T-helper 1 cell treated with Interleukin-12 subunit alpha and Interleukin-12 subunit beta and Interleukin-4 antibody, amounts not matched to agents 30 μg/mL and 1 μg/mL, for 36 hours (primary cell): ENCODE measurements at regions not wholly inside any gene's neighbourhood (a gene's known extent, or its start where the extent isn't known, plus 50 kb on each side); places are given as distances from the start of the nearest gene placed in this dataset.

Source experiments
- H3K27ac Mint-ChIP-seq: one replicate; pipeline ENCODE4 v1.8.0; 2021; ENCODE audit warnings: mild to moderate bottlenecking, mixed read lengths
- H3K27me3 Mint-ChIP-seq: one replicate; pipeline ENCODE4 v1.8.0; 2021; ENCODE audit warnings: low read depth, mixed read lengths
- H3K36me3 Mint-ChIP-seq: one replicate; pipeline ENCODE4 v1.8.0; 2021; ENCODE audit warnings: low read depth, mixed read lengths
- H3K4me1 Mint-ChIP-seq: one replicate; pipeline ENCODE4 v1.8.0; 2021; ENCODE audit warnings: low read depth, mixed read lengths
- H3K4me3 Mint-ChIP-seq: one replicate; pipeline ENCODE4 v1.8.0; 2021; ENCODE audit warnings: mild to moderate bottlenecking, moderate library complexity, mixed read lengths
- H3K9me3 Mint-ChIP-seq: one replicate; pipeline ENCODE4 v1.8.0; 2021; ENCODE audit warnings: mixed read lengths

- H3K4me3 Mint-ChIP-seq: no peak overlapping the region
- no peaks in the 10 kb centered on the region for H3K9me3 Mint-ChIP-seq
- H3K27me3 Mint-ChIP-seq: no peaks in the 10 kb centered on the region
- H3K27ac Mint-ChIP-seq: no peak overlapping the region
- H3K36me3 Mint-ChIP-seq: no peaks in the 10 kb centered on the region
- peaks cover 2% of the 10 kb centered on the region for H3K4me1 Mint-ChIP-seq
Measured at GRCh38 chr5:114989512-114989911, 180.2 kb downstream of the TRIM36 start.

- no peaks in the 10 kb centered on the region for H3K27me3 Mint-ChIP-seq
- no peaks in the 10 kb centered on the region for H3K9me3 Mint-ChIP-seq
- no peak overlapping the region for H3K4me3 Mint-ChIP-seq
- H3K36me3 Mint-ChIP-seq: no peaks in the 10 kb centered on the region
- H3K27ac Mint-ChIP-seq: no peak overlapping the region
- H3K4me1 Mint-ChIP-seq: peaks cover 2% of the 10 kb centered on the region
Measured at GRCh38 chr5:114988096-114988495, 181.6 kb downstream of the TRIM36 start.

GRCh38 chr5:114984796-114985195 is 184.9 kb downstream of the TRIM36 start:
- no peaks in the 10 kb centered on the region for H3K27me3 Mint-ChIP-seq
- H3K4me3 Mint-ChIP-seq: no peak overlapping the region
- H3K4me1 Mint-ChIP-seq: peaks cover 2% of the 10 kb centered on the region
- no peaks in the 10 kb centered on the region for H3K9me3 Mint-ChIP-seq
- no peak overlapping the region for H3K27ac Mint-ChIP-seq
- H3K36me3 Mint-ChIP-seq: no peaks in the 10 kb centered on the region

- H3K36me3 Mint-ChIP-seq: no peaks in the 10 kb centered on the region
- H3K9me3 Mint-ChIP-seq: no peaks in the 10 kb centered on the region
- peaks cover 2% of the 10 kb centered on the region for H3K4me1 Mint-ChIP-seq
- no peak overlapping the region for H3K4me3 Mint-ChIP-seq
- H3K27me3 Mint-ChIP-seq: no peaks in the 10 kb centered on the region
- H3K27ac Mint-ChIP-seq: no peak overlapping the region
Measured at GRCh38 chr5:114981111-114981510, 188.6 kb downstream of the TRIM36 start.

GRCh38 chr5:114977979-114978573 is 191.6 kb downstream of the TRIM36 start:
- H3K4me1 Mint-ChIP-seq: no peaks in the 10 kb centered on the region
- no peak overlapping the region for H3K27ac Mint-ChIP-seq
- no peaks in the 10 kb centered on the region for H3K27me3 Mint-ChIP-seq
- no peak overlapping the region for H3K4me3 Mint-ChIP-seq
- H3K9me3 Mint-ChIP-seq: no peaks in the 10 kb centered on the region
- no peaks in the 10 kb centered on the region for H3K36me3 Mint-ChIP-seq

- H3K4me1 Mint-ChIP-seq: no peaks in the 10 kb centered on the region
- H3K4me3 Mint-ChIP-seq: no peak overlapping the region
- no peaks in the 10 kb centered on the region for H3K36me3 Mint-ChIP-seq
- H3K9me3 Mint-ChIP-seq: peaks cover 5% of the 10 kb centered on the region
- H3K27me3 Mint-ChIP-seq: no peaks in the 10 kb centered on the region
- no peak overlapping the region for H3K27ac Mint-ChIP-seq
Measured at GRCh38 chr5:114969482-114969881, 200.2 kb downstream of the TRIM36 start.

- H3K27ac Mint-ChIP-seq: no peak overlapping the region
- H3K4me1 Mint-ChIP-seq: no peaks in the 10 kb centered on the region
Measured at GRCh38 chr5:114957384-114957783, 212.3 kb downstream of the TRIM36 start.

GRCh38 chr5:114953565-114953964 is 216.1 kb downstream of the TRIM36 start:
- H3K9me3 Mint-ChIP-seq: no peaks in the 10 kb centered on the region
- no peak overlapping the region for H3K27ac Mint-ChIP-seq
- H3K36me3 Mint-ChIP-seq: no peaks in the 10 kb centered on the region
- H3K27me3 Mint-ChIP-seq: no peaks in the 10 kb centered on the region
- H3K4me3 Mint-ChIP-seq: no peak overlapping the region
- H3K4me1 Mint-ChIP-seq: no peaks in the 10 kb centered on the region

More at GRCh38 chr5:114957384-114957783, 212.3 kb downstream of the TRIM36 start:
- Mint-ChIP-seq H3K27me3 (no peaks in the 10 kb centered on the region), H3K36me3 (no peaks in the 10 kb centered on the region), H3K9me3 (no peaks in the 10 kb centered on the region), H3K4me3 (no peak overlapping the region)

- Mint-ChIP-seq H3K27me3 (no peaks in the 10 kb centered on the region), H3K4me3 (no peak overlapping the region), H3K36me3 (no peaks in the 10 kb centered on the region), H3K9me3 (no peaks in the 10 kb centered on the region), H3K4me1 (no peaks in the 10 kb centered on the region), H3K27ac (no peak overlapping the region)
Measured at GRCh38 chr5:114952876-114953275, 216.8 kb downstream of the TRIM36 start.

GRCh38 chr5:114949756-114950155 is 220.0 kb downstream of the TRIM36 start:
- H3K4me1 Mint-ChIP-seq: no peaks in the 10 kb centered on the region
- no peaks in the 10 kb centered on the region for H3K9me3 Mint-ChIP-seq
- no peaks in the 10 kb centered on the region for H3K36me3 Mint-ChIP-seq
- H3K27ac Mint-ChIP-seq: no peak overlapping the region
- H3K27me3 Mint-ChIP-seq: no peaks in the 10 kb centered on the region
- no peak overlapping the region for H3K4me3 Mint-ChIP-seq

- no peaks in the 10 kb centered on the region for H3K27me3 Mint-ChIP-seq
- no peak overlapping the region for H3K4me3 Mint-ChIP-seq
- no peaks in the 10 kb centered on the region for H3K9me3 Mint-ChIP-seq
- H3K4me1 Mint-ChIP-seq: no peaks in the 10 kb centered on the region
- no peak overlapping the region for H3K27ac Mint-ChIP-seq
- no peaks in the 10 kb centered on the region for H3K36me3 Mint-ChIP-seq
Measured at GRCh38 chr5:114948986-114949621, 220.6 kb downstream of the TRIM36 start.

- no peaks in the 10 kb centered on the region for H3K4me1 Mint-ChIP-seq
- no peak overlapping the region for H3K27ac Mint-ChIP-seq
Measured at GRCh38 chr5:114948363-114948762, 221.3 kb downstream of the TRIM36 start.

GRCh38 chr5:114940709-114941108 is 229.0 kb downstream of the TRIM36 start:
- no peak overlapping the region for H3K4me3 Mint-ChIP-seq
- no peaks in the 10 kb centered on the region for H3K27me3 Mint-ChIP-seq
- no peak overlapping the region for H3K27ac Mint-ChIP-seq
- H3K9me3 Mint-ChIP-seq: peaks cover 37% of the 10 kb centered on the region
- no peaks in the 10 kb centered on the region for H3K36me3 Mint-ChIP-seq
- H3K4me1 Mint-ChIP-seq: no peaks in the 10 kb centered on the region

More at GRCh38 chr5:114948363-114948762, 221.3 kb downstream of the TRIM36 start:
- Mint-ChIP-seq H3K36me3 (no peaks in the 10 kb centered on the region), H3K27me3 (no peaks in the 10 kb centered on the region), H3K4me3 (no peak overlapping the region), H3K9me3 (no peaks in the 10 kb centered on the region)

GRCh38 chr5:114935490-114935889 is 234.2 kb downstream of the TRIM36 start:
- H3K4me3 Mint-ChIP-seq: no peak overlapping the region
- H3K9me3 Mint-ChIP-seq: peaks cover 22% of the 10 kb centered on the region
- no peak overlapping the region for H3K27ac Mint-ChIP-seq
- no peaks in the 10 kb centered on the region for H3K36me3 Mint-ChIP-seq
- no peaks in the 10 kb centered on the region for H3K27me3 Mint-ChIP-seq
- no peaks in the 10 kb centered on the region for H3K4me1 Mint-ChIP-seq

GRCh38 chr5:114928644-114929462 is 240.9 kb downstream of the TRIM36 start:
- no peak overlapping the region for H3K4me3 Mint-ChIP-seq
- H3K27me3 Mint-ChIP-seq: no peaks in the 10 kb centered on the region
- H3K4me1 Mint-ChIP-seq: no peaks in the 10 kb centered on the region
- no peak overlapping the region for H3K27ac Mint-ChIP-seq
- no peaks in the 10 kb centered on the region for H3K9me3 Mint-ChIP-seq
- no peaks in the 10 kb centered on the region for H3K36me3 Mint-ChIP-seq
